Body of pancreas (tissue), 4 donors: ENCODE measurements at regions not wholly inside any gene's neighbourhood (a gene's known extent, or its start where the extent isn't known, plus 50 kb on each side); places are given as distances from the start of the nearest gene placed in this dataset.
A peak's percentile ranks its signal among the peaks of the same experiment; 100 is the strongest.

Experiments
- ATAC-seq: fragments of 150-250 bp; one replicate; pipeline ENCODE4 v1.9.1; 2016
- DNase-seq, 4 donors: peaks; one replicate each; pipeline ENCODE4 v3.0.0-alpha.2; 2019
- H3K27ac ChIP-seq, 4 donors: fragments of 200-600 bp; sonication (generic); 1 replicate in 3 of 4; 2 replicates in 1 of 4; pipeline versions ENCODE4 v1.5.1 to v1.6.1; 2016 to 2019; ENCODE audit warnings: mild to moderate bottlenecking in 1 of 4, mixed read lengths in 1 of 4, moderate library complexity in 1 of 4
- H3K27me3 ChIP-seq, 2 donors: fragments of 200-600 bp; sonication (generic); one replicate each; pipeline ENCODE4 v1.6.0; 2016; ENCODE audit warnings: mild to moderate bottlenecking in 1 of 2
- H3K36me3 ChIP-seq, 2 donors: fragments of 200-600 bp; sonication (generic); replicated peaks in 1 of 2; 2 replicates each; pipeline ENCODE4 v1.5.1; 2016; ENCODE audit warnings: low read depth in 2 of 2; ENCODE audit not compliant: insufficient read depth in 1 of 2
- H3K4me1 ChIP-seq: fragments of 200-600 bp; sonication (generic); one replicate; pipeline ENCODE4 v1.6.0; 2016
- H3K4me3 ChIP-seq, 2 donors: fragments of 200-600 bp; sonication (generic); 1 replicate in 1 of 2; 2 replicates in 1 of 2; pipeline ENCODE4 v1.5.1; 2016 to 2019
- H3K9me3 ChIP-seq, 3 donors: fragments of 200-600 bp; sonication (generic); 1 replicate in 2 of 3; 2 replicates in 1 of 3; pipeline ENCODE4 v1.5.1; 2016
- CTCF ChIP-seq, 7 experiments: fragments of 450-650 bp in 4 of 7; fragments of 200-600 bp in 3 of 7; sonication (generic) in 3 of 7; IDR thresholded peaks; one replicate each; pipeline ENCODE4 v1.5.1; 2016 to 2019; ENCODE audit warnings: antibody characterized with exemption in 7 of 7
- POLR2A ChIP-seq, 3 donors: fragments of 450-650 bp; IDR thresholded peaks; one replicate each; pipeline ENCODE4 v1.6.1; 2016; ENCODE audit warnings: antibody characterized with exemption in 3 of 3, mild to moderate bottlenecking in 2 of 3
- WGBS, 2 donors: methylation state at CpG; one replicate each; pipeline ENCODE4 v1.1.5; 2017; 5-methylcytosine and 5-hydroxymethylcytosine counted together
- intact Hi-C: fragments of 100-400 bp; cut with DNase I; formaldehyde crosslinking; loops from one replicate; pipeline ENCODE4 v1.15.1; 2023

GRCh38 chr1:244171241-244171985 lies 120.3 kb downstream of the ZBTB18 start:
- no peaks in the 10 kb centered on the region for H3K9me3 ChIP-seq
- H3K27me3 ChIP-seq, result no peaks in the 10 kb centered on the region
- no peak overlapping the region for H3K27ac ChIP-seq
- 53 to 61% methylated on average over 7 of the region's 7 CpGs for WGBS, 2 donors
- H3K4me3 ChIP-seq, result no peak overlapping the region
- ATAC-seq (peak; percentile 35), DNase-seq (peak; percentile 26 to 70 (median 54))
- H3K4me1 ChIP-seq, result peaks cover 8% of the 10 kb centered on the region
- no peaks in the 10 kb centered on the region for H3K36me3 ChIP-seq
- TF ChIP-seq CTCF (IDR thresholded peaks at IDR 0.05) (no peak), POLR2A (IDR thresholded peaks at IDR 0.05) (no peak)
- intact Hi-C loops, result no loop called here

- H3K9me3 ChIP-seq, result no peaks in the 10 kb centered on the region
- no peak overlapping the region for H3K27ac ChIP-seq
- 82 to 87% methylated on average over 4 of the region's 4 CpGs for WGBS, 2 donors
- peaks cover 17% of the 10 kb centered on the region for H3K4me1 ChIP-seq
- DNase-seq (no peak), ATAC-seq (no peak)
- no peak for TF ChIP-seq CTCF (IDR thresholded peaks at IDR 0.05)
- TF ChIP-seq POLR2A (IDR thresholded peaks at IDR 0.05), result no peak
- intact Hi-C loops, result no loop called here
- no peaks in the 10 kb centered on the region for H3K36me3 ChIP-seq
- H3K27me3 ChIP-seq, result no peaks in the 10 kb centered on the region
- no peak overlapping the region for H3K4me3 ChIP-seq
These were observed 122.2 kb downstream of the ZBTB18 start for GRCh38 chr1:244173240-244173639.

- Histone ChIP-seq H3K4me1 (peaks cover 17% of the 10 kb centered on the region), H3K4me3 (no peak overlapping the region), H3K27ac (no peak overlapping the region), H3K9me3 (no peaks in the 10 kb centered on the region), H3K36me3 (no peaks in the 10 kb centered on the region), H3K27me3 (no peaks in the 10 kb centered on the region)
- DNase-seq, result no peak
- no peak for TF ChIP-seq POLR2A (IDR thresholded peaks at IDR 0.05)
- TF ChIP-seq CTCF (IDR thresholded peaks at IDR 0.05), result no peak
- ATAC-seq, result no peak
- intact Hi-C loops, result no loop called here
- 62 to 64% methylated on average over 6 of the region's 6 CpGs for WGBS, 2 donors
These were observed 122.7 kb downstream of the ZBTB18 start for GRCh38 chr1:244173769-244174168.

- H3K27ac ChIP-seq, result no peak overlapping the region
- no peaks in the 10 kb centered on the region for H3K9me3 ChIP-seq
- peaks cover 17% of the 10 kb centered on the region for H3K4me1 ChIP-seq
- intact Hi-C loops, result no loop called here
- no peaks in the 10 kb centered on the region for H3K36me3 ChIP-seq
- H3K4me3 ChIP-seq, result no peak overlapping the region
- TF ChIP-seq POLR2A (IDR thresholded peaks at IDR 0.05) (no peak), CTCF (IDR thresholded peaks at IDR 0.05) (no peak)
- WGBS, 2 donors, result 80 to 88% methylated on average over 3 of the region's 3 CpGs
- no peak for DNase-seq
- H3K27me3 ChIP-seq, result no peaks in the 10 kb centered on the region
- ATAC-seq, result no peak
These were observed 123.9 kb downstream of the ZBTB18 start for GRCh38 chr1:244174922-244175521.

GRCh38 chr1:244176201-244176600 lies 125.1 kb downstream of the ZBTB18 start:
- TF ChIP-seq POLR2A (IDR thresholded peaks at IDR 0.05), result no peak
- DNase-seq, result no peak
- Histone ChIP-seq H3K9me3 (no peaks in the 10 kb centered on the region), H3K27ac (no peak overlapping the region), H3K4me3 (no peak overlapping the region), H3K4me1 (peaks cover 17% of the 10 kb centered on the region), H3K36me3 (no peaks in the 10 kb centered on the region), H3K27me3 (no peaks in the 10 kb centered on the region)
- ATAC-seq, result no peak
- intact Hi-C loops, result no loop called here
- whole genome bisulfite sequencing, 2 donors, result 22 to 24% methylated on average over 3 of the region's 3 CpGs
